ENCODE measurements at regions not wholly inside any gene's neighbourhood (a gene's known extent, or its start where the extent isn't known, plus 50 kb on each side); places are given as distances from the start of the nearest gene placed in this dataset.

- POLR2A ChIA-PET = no interaction called here
Measured at GRCh38 chr9:27856054-27856453, 282.8 kb upstream of the C9orf72 start.

GRCh38 chr9:27856748-27857147, 283.5 kb upstream of the C9orf72 start:
- no peak overlapping the region for H3K4me3 ChIP-seq (ENCODE audit: low read depth in 2 of 2, low read length in 2 of 2)
- TF ChIP-seq TCF7L2 (IDR thresholded peaks at IDR 0.05; ENCODE audit: low read depth, low read length) = no peak
- no peak for TF ChIP-seq REST (IDR thresholded peaks at IDR 0.05; ENCODE audit: insufficient read depth in 1 of 2, low read depth in 2 of 2, low read length in 1 of 2)
- no peak for TF ChIP-seq CTCF (IDR thresholded peaks at IDR 0.05)
- TF ChIP-seq SIN3A (IDR thresholded peaks at IDR 0.05; ENCODE audit: borderline replicate concordance, insufficient read depth, low read depth, low read length) = no peak
- no peak for TF ChIP-seq POLR2AphosphoS5 (IDR thresholded peaks at IDR 0.05; ENCODE audit: low read depth, low read length)
- no peaks in the 10 kb centered on the region for H3K27me3 ChIP-seq (ENCODE audit: control insufficient read depth, insufficient read depth, low read length)
- ChIA-PET POLR2A (no interaction called here), CTCF (no interaction called here)
- H3K27ac ChIP-seq (ENCODE audit: low read length) = no peak overlapping the region
- no peaks in the 10 kb centered on the region for H3K9me3 ChIP-seq (ENCODE audit: control insufficient read depth, insufficient read depth, low read depth, low read length)
- intact Hi-C loops (cut with micrococcal nuclease; ENCODE audit: unreplicated experiment) = no loop called here
- no peaks in the 10 kb centered on the region for H3K4me1 ChIP-seq (ENCODE audit: control insufficient read depth, insufficient read depth, low read length)
- no TSS peak for BruUV-seq (replicated peaks)
- H3K36me3 ChIP-seq (ENCODE audit: control insufficient read depth, insufficient read depth, low read length) = no peaks in the 10 kb centered on the region
- no peak for DNase-seq (ENCODE audit: low read depth, low spot score)
- ATAC-seq = no peak
- in situ Hi-C loops (cut with HindIII; ENCODE audit: low pct_unique_long_range_greater_than_20kb, low sequenced_read_pairs) = no loop called here

More at GRCh38 chr9:27856054-27856453, 282.8 kb upstream of the C9orf72 start:
- Histone ChIP-seq H3K4me1 (ENCODE audit: control insufficient read depth, insufficient read depth, low read length) (no peaks in the 10 kb centered on the region), H3K27me3 (ENCODE audit: control insufficient read depth, insufficient read depth, low read length) (no peaks in the 10 kb centered on the region), H3K4me3 (ENCODE audit: low read depth in 2 of 2, low read length in 2 of 2) (no peak overlapping the region), H3K36me3 (ENCODE audit: control insufficient read depth, insufficient read depth, low read length) (no peaks in the 10 kb centered on the region), H3K9me3 (ENCODE audit: control insufficient read depth, insufficient read depth, low read depth, low read length) (no peaks in the 10 kb centered on the region), H3K27ac (ENCODE audit: low read length) (no peak overlapping the region)
- in situ Hi-C loops (cut with HindIII; ENCODE audit: low pct_unique_long_range_greater_than_20kb, low sequenced_read_pairs) (no loop called here), intact Hi-C loops (cut with micrococcal nuclease; ENCODE audit: unreplicated experiment) (no loop called here)
- CTCF ChIA-PET = no interaction called here
- DNase-seq (ENCODE audit: low read depth, low spot score) (no peak), ATAC-seq (no peak)
- BruUV-seq (replicated peaks) = no TSS peak
- no peak for TF ChIP-seq TCF7L2 (IDR thresholded peaks at IDR 0.05; ENCODE audit: low read depth, low read length)
- TF ChIP-seq SIN3A (IDR thresholded peaks at IDR 0.05; ENCODE audit: borderline replicate concordance, insufficient read depth, low read depth, low read length) = no peak
- TF ChIP-seq REST (IDR thresholded peaks at IDR 0.05; ENCODE audit: insufficient read depth in 1 of 2, low read depth in 2 of 2, low read length in 1 of 2) = no peak
- TF ChIP-seq POLR2AphosphoS5 (IDR thresholded peaks at IDR 0.05; ENCODE audit: low read depth, low read length) = no peak
- TF ChIP-seq CTCF (IDR thresholded peaks at IDR 0.05) = no peak
